ENCODE measurements at regions not wholly inside any gene's neighbourhood (a gene's known extent, or its start where the extent isn't known, plus 50 kb on each side); places are given as distances from the start of the nearest gene placed in this dataset.

- Histone ChIP-seq H3K27ac (ENCODE audit: extremely low read depth, low read depth, low read length) (no peak overlapping the region), H3K36me3 (ENCODE audit: control insufficient read depth in 2 of 2, insufficient read depth in 1 of 2, low read length in 2 of 2) (no peaks in the 10 kb centered on the region), H3K4me1 (ENCODE audit: control insufficient read depth, insufficient read depth, low read length) (no peaks in the 10 kb centered on the region), H3K4me3 (ENCODE audit: low read depth, low read length) (no peak overlapping the region), H3K9me3 (ENCODE audit: control insufficient read depth, insufficient read depth, low read depth, low read length) (no peaks in the 10 kb centered on the region)
- POLR2A ChIA-PET, result no interaction called here
- TF ChIP-seq ZNF501 (tag by site-specific recombination; IDR thresholded peaks at IDR 0.05) (no peak), FEZF1 (tag by site-specific recombination; IDR thresholded peaks at IDR 0.05) (no peak), ZNF623 (tag by site-specific recombination; IDR thresholded peaks at IDR 0.05) (no peak), ZNF184 (tag by site-specific recombination; IDR thresholded peaks at IDR 0.05) (no peak)
- CTCF ChIA-PET, result interaction anchor here (0.6 kb wide), 1 partner anchor 8 kb away, joined by 3 read pairs; no protein-coding TSS in a partner anchor
Measured at GRCh38 chr6:105851606-105852005, 234.5 kb upstream of the PRDM1 start.

- CTCF ChIA-PET, result no interaction called here
- Histone ChIP-seq H3K36me3 (ENCODE audit: control insufficient read depth in 2 of 2, insufficient read depth in 1 of 2, low read length in 2 of 2) (no peaks in the 10 kb centered on the region), H3K27ac (ENCODE audit: extremely low read depth, low read depth, low read length) (no peak overlapping the region), H3K9me3 (ENCODE audit: control insufficient read depth, insufficient read depth, low read depth, low read length) (no peaks in the 10 kb centered on the region), H3K4me3 (ENCODE audit: low read depth, low read length) (no peak overlapping the region), H3K4me1 (ENCODE audit: control insufficient read depth, insufficient read depth, low read length) (no peaks in the 10 kb centered on the region)
- TF ChIP-seq, protein P1, sequence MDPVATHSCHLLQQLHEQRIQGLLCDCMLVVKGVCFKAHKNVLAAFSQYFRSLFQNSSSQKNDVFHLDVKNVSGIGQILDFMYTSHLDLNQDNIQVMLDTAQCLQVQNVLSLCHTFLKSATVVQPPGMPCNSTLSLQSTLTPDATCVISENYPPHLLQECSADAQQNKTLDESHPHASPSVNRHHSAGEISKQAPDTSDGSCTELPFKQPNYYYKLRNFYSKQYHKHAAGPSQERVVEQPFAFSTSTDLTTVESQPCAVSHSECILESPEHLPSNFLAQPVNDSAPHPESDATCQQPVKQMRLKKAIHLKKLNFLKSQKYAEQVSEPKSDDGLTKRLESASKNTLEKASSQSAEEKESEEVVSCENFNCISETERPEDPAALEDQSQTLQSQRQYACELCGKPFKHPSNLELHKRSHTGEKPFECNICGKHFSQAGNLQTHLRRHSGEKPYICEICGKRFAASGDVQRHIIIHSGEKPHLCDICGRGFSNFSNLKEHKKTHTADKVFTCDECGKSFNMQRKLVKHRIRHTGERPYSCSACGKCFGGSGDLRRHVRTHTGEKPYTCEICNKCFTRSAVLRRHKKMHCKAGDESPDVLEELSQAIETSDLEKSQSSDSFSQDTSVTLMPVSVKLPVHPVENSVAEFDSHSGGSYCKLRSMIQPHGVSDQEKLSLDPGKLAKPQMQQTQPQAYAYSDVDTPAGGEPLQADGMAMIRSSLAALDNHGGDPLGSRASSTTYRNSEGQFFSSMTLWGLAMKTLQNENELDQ (tag by site-specific recombination; IDR thresholded peaks at IDR 0.05; ENCODE audit: low read depth), result no peak
- TF ChIP-seq ZNF184 (tag by site-specific recombination; IDR thresholded peaks at IDR 0.05), result no peak
- no peak for TF ChIP-seq ZNF48 (tag by site-specific recombination; IDR thresholded peaks at IDR 0.05)
- TF ChIP-seq ZSCAN30 (tag by site-specific recombination; IDR thresholded peaks at IDR 0.05), result no peak
- TF ChIP-seq ZNF701 (tag by site-specific recombination; IDR thresholded peaks at IDR 0.05), result no peak
- TF ChIP-seq ZNF19 (tag by site-specific recombination; IDR thresholded peaks at IDR 0.05; ENCODE audit: low read depth), result no peak
- TF ChIP-seq ZNF2 (tag by site-specific recombination; IDR thresholded peaks at IDR 0.05), result no peak
- TF ChIP-seq ZNF391 (tag by site-specific recombination; IDR thresholded peaks at IDR 0.05; ENCODE audit: borderline replicate concordance, low read depth), result no peak
- no peak for TF ChIP-seq ZNF350 (tag by site-specific recombination; IDR thresholded peaks at IDR 0.05)
- TF ChIP-seq TRIM28 (IDR thresholded peaks at IDR 0.05; ENCODE audit: borderline replicate concordance, low read length), result no peak
- TF ChIP-seq ZNF585B (tag by site-specific recombination; IDR thresholded peaks at IDR 0.05), result no peak
- no peak for TF ChIP-seq ZNF449 (tag by site-specific recombination; IDR thresholded peaks at IDR 0.05)
- POLR2A ChIA-PET, result no interaction called here
Measured at GRCh38 chr6:105851113-105851580, 235.0 kb upstream of the PRDM1 start.

DNA sequence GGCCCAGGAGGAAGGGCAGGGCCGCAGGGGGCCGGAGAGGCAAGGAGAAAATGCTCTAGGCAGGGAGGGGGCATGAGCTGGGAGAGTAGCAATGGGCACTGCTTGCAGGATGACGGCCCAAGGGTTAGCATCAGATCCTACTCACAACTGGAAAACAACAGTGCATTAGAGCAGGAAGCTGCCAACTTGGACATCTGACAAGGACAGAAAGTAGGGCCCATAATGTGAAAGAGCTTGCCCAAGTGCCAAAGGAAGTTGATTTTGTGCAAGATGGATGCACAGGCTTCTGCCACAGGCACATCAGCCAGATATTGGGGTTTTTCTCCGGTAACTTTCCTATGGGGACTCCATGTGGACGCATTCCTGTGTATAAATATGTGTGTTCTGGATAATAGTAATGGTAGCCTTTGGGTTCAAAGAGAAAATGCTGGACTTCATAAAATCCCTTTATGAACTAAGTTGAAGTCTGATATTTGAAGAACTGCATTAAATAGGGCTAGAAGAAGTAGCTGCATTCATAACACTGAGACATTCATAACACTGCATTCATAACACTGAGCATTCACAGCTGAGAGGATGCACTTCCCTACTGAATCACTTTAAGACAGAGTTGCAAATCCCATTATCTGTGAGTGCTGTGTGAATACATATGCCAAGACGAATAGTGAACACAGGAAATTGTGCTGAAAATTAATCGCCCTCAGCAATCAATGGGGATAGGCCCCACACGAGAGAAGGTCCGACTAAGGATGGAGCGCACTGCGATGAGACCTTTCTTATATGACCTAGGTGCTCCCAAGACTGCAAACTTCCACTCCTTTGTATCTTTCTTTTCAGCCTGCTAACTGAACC is 235.6 kb upstream of the PRDM1 start:
- Histone ChIP-seq H3K27ac (ENCODE audit: extremely low read depth, low read depth, low read length) (no peak overlapping the region), H3K36me3 (ENCODE audit: control insufficient read depth in 2 of 2, insufficient read depth in 1 of 2, low read length in 2 of 2) (no peaks in the 10 kb centered on the region), H3K4me1 (ENCODE audit: control insufficient read depth, insufficient read depth, low read length) (no peaks in the 10 kb centered on the region), H3K4me3 (ENCODE audit: low read depth, low read length) (no peak overlapping the region), H3K9me3 (ENCODE audit: control insufficient read depth, insufficient read depth, low read depth, low read length) (no peaks in the 10 kb centered on the region)
- POLR2A ChIA-PET, result no interaction called here
- CTCF ChIA-PET, result no interaction called here
- TF ChIP-seq KLF9 (tag by site-specific recombination; IDR thresholded peaks at IDR 0.05; ENCODE audit: low read depth) (no peak), ZSCAN16 (tag by site-specific recombination; IDR thresholded peaks at IDR 0.05) (no peak), YY2 (tag by site-specific recombination; IDR thresholded peaks at IDR 0.05) (no peak), ZNF529 (tag by site-specific recombination; IDR thresholded peaks at IDR 0.05; ENCODE audit: insufficient replicate concordance) (no peak), ZNF24 (tag by site-specific recombination; IDR thresholded peaks at IDR 0.05) (no peak), ZNF335 (tag by site-specific recombination; conservative IDR thresholded peaks at IDR 0.05) (no peak), SCRT1 (tag by site-specific recombination; IDR thresholded peaks at IDR 0.05; ENCODE audit: borderline replicate concordance) (no peak), ZNF621 (tag by site-specific recombination; IDR thresholded peaks at IDR 0.05) (no peak), ZNF658 (tag by site-specific recombination; IDR thresholded peaks at IDR 0.05) (no peak)
- TF ChIP-seq, protein P2, sequence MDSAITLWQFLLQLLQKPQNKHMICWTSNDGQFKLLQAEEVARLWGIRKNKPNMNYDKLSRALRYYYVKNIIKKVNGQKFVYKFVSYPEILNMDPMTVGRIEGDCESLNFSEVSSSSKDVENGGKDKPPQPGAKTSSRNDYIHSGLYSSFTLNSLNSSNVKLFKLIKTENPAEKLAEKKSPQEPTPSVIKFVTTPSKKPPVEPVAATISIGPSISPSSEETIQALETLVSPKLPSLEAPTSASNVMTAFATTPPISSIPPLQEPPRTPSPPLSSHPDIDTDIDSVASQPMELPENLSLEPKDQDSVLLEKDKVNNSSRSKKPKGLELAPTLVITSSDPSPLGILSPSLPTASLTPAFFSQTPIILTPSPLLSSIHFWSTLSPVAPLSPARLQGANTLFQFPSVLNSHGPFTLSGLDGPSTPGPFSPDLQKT (IDR thresholded peaks at IDR 0.05; ENCODE audit: borderline replicate concordance, low read depth, low read length), result no peak
